ENCODE measurements at regions not wholly inside any gene's neighbourhood (a gene's known extent, or its start where the extent isn't known, plus 50 kb on each side); places are given as distances from the start of the nearest gene placed in this dataset.

DNA sequence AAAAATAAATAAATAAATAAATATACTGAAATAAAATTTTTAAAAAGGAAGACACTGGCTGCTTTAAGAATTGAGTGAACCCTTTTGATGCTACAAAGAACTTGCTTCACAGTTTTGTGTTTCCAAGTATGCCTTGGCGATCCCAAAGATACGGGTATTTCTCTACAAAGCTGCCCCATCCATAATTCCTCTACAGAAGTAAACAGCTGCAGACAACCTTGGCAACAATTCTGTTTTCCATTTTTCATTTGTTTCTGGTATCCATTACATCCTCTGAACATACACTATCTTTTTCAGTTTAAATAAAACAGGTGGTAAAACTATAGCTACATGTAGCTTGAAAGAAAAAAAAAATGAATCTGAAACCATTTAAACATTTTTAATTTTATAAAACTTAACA is 552.8 kb upstream of the KLHL29 start:
- DNase-seq (ENCODE audit: low spot score) = no peak

- DNase-seq (ENCODE audit: low spot score) = no peak
Observed at GRCh38 chr2:22838461-22838860, 546.5 kb upstream of the KLHL29 start.

DNA sequence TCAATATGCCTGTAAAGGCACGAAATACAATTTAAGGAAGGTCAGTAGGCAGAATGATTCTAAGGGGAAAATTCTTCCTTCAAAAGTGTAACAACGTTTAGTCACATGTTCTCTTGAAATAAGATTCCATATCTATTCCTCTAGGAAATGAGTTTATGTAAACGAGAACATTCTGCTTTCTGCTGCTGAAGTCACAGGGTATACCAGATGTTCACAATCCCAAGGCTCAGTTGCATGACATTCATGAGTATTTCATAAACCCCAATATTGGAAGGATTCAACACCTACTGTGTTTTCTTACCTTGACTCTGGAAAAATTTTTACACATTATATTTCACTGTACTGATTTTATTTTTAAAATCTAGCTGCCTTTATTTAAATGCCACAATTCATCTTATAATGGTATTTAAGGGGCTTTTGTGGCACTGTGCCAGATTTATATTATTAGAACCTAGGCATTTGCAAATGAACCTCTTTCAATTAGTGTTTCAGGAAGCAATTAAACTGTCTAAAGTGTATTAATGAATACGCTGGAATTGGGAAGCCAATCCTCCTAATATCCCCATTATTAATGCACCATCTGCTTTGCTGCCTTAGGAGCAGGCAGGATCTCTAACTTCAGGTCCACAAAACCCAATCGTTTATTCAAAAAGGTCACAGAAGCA is 542.6 kb upstream of the KLHL29 start:
- DNase-seq (ENCODE audit: low spot score) = no peak

DNA sequence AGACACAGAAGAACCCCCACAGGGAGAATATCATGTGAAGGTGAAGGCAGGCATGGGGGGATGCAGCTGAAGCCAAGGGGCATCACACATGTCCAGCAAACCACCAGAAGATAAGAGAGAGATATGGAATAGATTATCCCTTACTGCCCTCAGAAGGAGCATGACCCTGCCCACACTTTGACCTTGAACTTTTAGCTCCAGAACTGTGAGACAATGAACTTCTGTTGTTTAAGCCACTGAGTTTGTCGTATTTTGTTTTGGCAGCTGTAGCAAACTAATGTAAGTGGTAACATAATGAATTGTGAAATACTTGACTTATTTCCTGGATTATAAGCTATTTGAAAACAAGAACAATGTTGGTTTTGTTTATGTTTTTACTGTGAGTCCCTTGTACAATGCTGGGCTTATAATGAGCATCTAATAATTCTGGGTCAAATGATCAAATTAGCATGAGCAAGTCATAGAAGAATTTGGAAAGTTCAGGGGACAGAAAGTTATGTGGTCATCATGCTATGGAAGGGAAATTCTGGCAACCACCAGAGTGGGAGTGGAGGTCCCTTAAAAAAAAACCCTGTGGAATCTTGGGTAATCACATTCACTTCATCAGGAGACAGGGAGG is 541.0 kb upstream of the KLHL29 start:
- no peak for DNase-seq (ENCODE audit: low spot score)

- DNase-seq (ENCODE audit: low spot score) = no peak
Observed at GRCh38 chr2:22850310-22850709, 534.7 kb upstream of the KLHL29 start.

GRCh38 chr2:22854588-22854987 is 530.4 kb upstream of the KLHL29 start:
- no peak for DNase-seq (ENCODE audit: low spot score)

GRCh38 chr2:22855081-22855480 is 529.9 kb upstream of the KLHL29 start:
- DNase-seq (ENCODE audit: low spot score) = no peak

DNA sequence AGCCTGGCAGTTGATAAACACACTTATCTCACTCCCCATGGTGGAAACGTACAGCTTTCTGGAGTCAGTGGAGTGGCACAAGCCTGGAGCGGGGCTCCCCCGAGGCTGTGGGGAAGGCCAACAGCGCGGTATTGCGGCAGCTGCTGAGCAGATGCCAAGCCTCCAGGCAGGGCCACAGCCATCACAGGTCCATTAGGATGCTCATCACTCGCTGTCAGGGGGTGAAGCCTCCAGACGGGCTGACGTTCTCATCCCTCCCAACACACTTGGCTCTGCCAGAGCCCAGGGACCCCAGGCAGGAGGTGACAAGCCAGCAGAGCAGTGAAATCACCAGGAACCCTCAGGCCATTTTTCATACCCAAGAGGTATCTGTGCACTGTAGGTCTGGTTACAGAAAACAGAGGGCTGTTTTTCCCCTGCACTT is 529.2 kb upstream of the KLHL29 start:
- no peak for DNase-seq (ENCODE audit: low spot score)

- no peak for DNase-seq (ENCODE audit: low spot score)
Observed at GRCh38 chr2:22867973-22868372, 517.0 kb upstream of the KLHL29 start.

GRCh38 chr2:22878121-22878520 is 506.9 kb upstream of the KLHL29 start:
- DNase-seq (ENCODE audit: low spot score) = no peak

DNA sequence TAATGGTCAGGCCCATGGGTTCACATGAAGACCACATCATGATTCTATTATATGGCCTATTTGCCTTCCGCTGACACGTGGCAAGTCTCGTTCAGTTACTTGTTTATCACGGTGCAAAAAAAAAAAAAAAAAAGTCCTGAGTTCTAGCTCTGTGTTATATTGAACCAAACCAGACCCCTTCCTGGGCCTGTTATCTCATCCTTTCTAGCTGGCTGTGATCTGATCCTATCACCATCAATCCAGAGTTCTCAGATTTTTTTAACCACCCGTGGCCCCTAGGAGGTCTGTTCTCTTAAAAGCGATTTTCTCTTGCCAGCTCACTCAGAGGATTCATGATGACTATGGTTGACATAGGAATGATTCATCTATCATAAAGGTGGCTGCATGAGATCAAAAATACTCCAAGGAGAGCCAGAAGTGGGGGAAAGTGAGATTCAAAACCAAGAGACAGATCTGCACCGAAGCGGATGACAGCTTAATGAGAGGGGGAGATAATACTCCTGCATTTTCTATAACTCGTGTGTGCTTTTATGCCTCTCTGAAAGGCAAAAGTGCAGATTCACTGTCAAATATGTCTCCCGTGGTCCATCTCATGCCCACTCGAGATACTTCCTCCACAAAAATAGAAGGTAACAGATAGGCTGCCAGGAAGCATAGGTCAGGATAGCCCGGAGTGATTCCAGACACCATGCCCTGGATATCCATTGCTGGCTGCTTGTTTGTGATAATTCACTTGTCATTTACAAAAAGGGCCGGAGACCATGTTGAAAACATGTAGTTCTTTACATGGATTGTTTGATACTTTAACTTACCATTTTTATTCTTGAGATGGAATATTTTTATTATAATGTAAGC is 505.7 kb upstream of the KLHL29 start:
- no peak for DNase-seq (ENCODE audit: low spot score)

- DNase-seq (ENCODE audit: low spot score) = no peak
Observed at GRCh38 chr2:22880161-22880560, 504.8 kb upstream of the KLHL29 start.

DNA sequence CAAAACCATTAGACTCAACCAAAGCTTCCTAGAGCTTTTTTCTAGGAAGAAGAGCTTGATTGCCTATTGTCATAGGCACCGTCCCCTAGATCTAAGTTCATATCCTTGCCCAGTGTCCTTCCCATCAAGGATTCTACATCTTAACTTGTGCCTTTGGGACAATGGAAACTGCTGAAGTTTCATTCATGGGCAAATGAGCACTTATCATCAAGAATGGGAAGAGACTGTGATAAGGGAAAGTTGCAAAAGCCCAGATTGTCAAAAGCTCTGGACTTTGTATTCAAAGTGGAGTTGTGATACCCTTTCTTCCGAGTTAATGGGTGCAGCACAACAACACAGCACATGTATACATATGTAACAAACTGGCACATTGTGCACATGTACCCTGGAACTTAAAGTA is 503.0 kb upstream of the KLHL29 start:
- DNase-seq (ENCODE audit: low spot score) = no peak

GRCh38 chr2:22882643-22883042 is 502.3 kb upstream of the KLHL29 start:
- no peak for DNase-seq (ENCODE audit: low spot score)

GRCh38 chr2:22883054-22883453 is 501.9 kb upstream of the KLHL29 start:
- no peak for DNase-seq (ENCODE audit: low spot score)

DNA sequence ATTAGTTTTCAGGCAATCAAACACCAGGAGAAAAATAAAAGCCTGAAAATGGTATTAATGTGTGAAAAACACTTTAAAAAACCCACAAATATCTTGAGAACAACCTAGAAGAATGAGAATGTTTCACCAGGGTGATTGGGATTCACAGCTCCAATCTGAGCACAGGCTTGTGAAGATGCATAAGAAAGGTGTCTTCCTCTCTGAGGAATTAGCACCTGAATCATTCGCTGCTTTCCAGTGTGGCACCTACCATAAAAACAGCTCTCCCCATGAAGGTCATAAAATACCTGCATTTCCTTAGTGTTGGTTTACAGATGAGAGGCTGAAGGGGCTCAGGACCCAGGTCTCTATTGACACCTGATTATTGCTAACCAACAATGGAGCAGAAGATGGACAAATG is 499.7 kb upstream of the KLHL29 start:
- no peak for DNase-seq (ENCODE audit: low spot score)

- no peak for DNase-seq (ENCODE audit: low spot score)
Observed at GRCh38 chr2:22887426-22887825, 497.6 kb upstream of the KLHL29 start.

GRCh38 chr2:22887845-22888244 is 497.1 kb upstream of the KLHL29 start:
- DNase-seq (ENCODE audit: low spot score) = no peak

DNA sequence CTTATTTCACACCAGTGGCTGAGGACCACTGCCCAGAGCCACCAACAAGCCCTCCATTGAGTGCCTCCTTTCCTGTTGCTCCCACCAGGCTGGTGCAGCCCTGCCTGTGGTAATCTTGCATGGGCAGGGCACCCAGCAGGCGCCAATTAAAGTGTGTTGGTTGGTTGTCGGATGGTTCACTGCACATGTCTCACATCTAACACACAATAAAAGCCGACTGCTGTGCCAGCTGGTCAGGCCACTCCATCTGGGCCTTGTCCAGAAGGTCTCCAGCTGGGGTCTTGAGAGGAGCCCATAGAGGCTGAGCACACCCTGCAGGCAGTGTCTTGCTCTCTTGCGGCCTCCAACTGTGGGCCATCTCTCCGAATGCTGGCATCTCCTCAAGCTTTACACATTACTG is 494.8 kb upstream of the KLHL29 start:
- DNase-seq (ENCODE audit: low spot score) = no peak

- no peak for DNase-seq (ENCODE audit: low spot score)
Observed at GRCh38 chr2:22893761-22894517, 491.0 kb upstream of the KLHL29 start.

GRCh38 chr2:22894761-22895160 is 490.2 kb upstream of the KLHL29 start:
- DNase-seq (ENCODE audit: low spot score) = no peak

DNA sequence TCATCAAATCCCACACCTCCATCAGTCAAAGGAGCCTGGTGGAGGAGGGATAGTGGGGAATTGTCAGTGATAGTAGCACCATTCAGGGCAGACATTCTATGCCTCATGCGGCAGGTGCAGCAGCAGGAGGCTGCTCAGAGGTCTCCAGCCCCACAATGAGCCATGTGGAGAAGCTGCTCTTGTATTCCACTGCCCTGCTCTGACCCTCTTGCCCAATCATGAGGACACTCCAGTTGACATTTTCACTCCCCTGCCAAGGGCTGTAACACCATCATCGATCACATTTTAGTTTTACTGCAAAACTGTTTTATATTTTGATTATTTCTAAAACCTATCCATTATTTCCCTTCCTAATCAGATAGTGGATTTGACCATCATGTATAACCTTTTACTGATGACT is 487.6 kb upstream of the KLHL29 start:
- DNase-seq (ENCODE audit: low spot score) = no peak
